ENCODE measurements at regions not wholly inside any gene's neighbourhood (a gene's known extent, or its start where the extent isn't known, plus 50 kb on each side); places are given as distances from the start of the nearest gene placed in this dataset.

DNA sequence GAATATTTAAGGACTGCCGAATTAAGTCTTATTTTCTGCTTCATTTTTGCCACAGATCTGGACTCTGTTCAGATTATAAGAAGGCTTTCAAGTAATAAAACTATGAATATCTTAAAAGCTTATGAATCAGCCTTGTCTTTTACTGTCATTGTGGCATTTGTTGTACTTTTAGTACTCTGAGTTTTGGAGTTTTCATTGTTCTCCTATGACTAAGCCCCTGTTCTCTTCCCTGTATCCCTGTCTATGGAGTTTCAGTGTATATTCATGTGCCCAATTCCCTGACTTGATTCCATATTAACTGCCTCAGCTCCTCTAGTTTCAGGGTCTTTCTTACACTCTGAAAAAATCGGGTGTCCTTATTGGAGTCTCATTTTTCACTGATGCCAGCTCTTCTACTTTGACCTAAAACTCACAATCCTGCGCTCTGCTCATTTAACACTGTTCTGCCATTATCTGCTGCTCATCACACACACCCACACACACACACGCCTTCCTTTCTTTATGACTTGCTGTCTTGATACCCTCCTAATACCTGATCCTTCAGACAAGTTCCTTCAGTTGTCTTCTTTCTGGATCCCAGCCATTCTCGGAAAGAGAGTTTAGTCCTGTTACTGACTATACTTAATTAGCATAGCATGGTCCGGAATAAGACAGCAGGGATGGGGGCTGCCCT is 511.8 kb downstream of the CPS1 start:
- WGBS, 2 donors: 72 to 88% methylated on average over 6 of the region's 6 CpGs
- Histone ChIP-seq H3K9me3 (ENCODE audit: control insufficient read depth in 4 of 4, insufficient read depth in 3 of 4, low read length in 3 of 4) (no peaks in the 10 kb centered on the region), H3K27me3 (ENCODE audit: control insufficient read depth in 3 of 3, insufficient read depth in 3 of 3, low read length in 2 of 3) (no peaks in the 10 kb centered on the region), H3K36me3 (ENCODE audit: control insufficient read depth in 4 of 4, insufficient read depth in 4 of 4, low read length in 4 of 4) (no peaks in the 10 kb centered on the region), H3K4me1 (ENCODE audit: control insufficient read depth in 5 of 5, insufficient read depth in 5 of 5, low read length in 5 of 5) (no peaks in the 10 kb centered on the region), H3K27ac (ENCODE audit: low read depth in 1 of 2, low read length in 1 of 2) (no peak overlapping the region), H3K9ac (ENCODE audit: insufficient read depth in 1 of 2, low read length in 2 of 2) (no peak overlapping the region), H3K4me3 (no peak overlapping the region)
- ATAC-seq (ENCODE audit: insufficient read depth, low FRiP score) (no peak), DNase-seq (no peak)
- TF ChIP-seq, protein P1, sequence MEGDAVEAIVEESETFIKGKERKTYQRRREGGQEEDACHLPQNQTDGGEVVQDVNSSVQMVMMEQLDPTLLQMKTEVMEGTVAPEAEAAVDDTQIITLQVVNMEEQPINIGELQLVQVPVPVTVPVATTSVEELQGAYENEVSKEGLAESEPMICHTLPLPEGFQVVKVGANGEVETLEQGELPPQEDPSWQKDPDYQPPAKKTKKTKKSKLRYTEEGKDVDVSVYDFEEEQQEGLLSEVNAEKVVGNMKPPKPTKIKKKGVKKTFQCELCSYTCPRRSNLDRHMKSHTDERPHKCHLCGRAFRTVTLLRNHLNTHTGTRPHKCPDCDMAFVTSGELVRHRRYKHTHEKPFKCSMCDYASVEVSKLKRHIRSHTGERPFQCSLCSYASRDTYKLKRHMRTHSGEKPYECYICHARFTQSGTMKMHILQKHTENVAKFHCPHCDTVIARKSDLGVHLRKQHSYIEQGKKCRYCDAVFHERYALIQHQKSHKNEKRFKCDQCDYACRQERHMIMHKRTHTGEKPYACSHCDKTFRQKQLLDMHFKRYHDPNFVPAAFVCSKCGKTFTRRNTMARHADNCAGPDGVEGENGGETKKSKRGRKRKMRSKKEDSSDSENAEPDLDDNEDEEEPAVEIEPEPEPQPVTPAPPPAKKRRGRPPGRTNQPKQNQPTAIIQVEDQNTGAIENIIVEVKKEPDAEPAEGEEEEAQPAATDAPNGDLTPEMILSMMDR (IDR thresholded peaks at IDR 0.05; ENCODE audit: control extremely low read depth, extremely low read depth): no peak

DNA sequence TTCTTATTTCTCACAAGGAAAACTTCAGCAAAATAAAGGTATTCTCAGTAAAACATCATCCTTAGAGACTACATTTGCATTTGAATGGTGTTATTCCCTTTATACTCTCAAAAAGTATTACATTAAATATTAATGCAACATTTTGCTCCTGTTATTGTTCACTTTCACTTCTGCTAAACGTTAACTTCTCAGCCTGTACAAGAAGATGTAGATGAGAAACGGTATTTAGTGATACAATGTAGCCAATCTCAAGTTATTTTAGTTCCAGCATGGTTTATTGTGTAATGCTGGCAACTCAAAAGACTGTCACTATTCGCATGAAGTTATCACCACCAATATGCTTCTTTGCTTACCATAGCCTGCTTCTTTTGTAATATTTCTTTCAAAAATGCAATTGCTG is 514.1 kb downstream of the CPS1 start:
- H3K9ac ChIP-seq (ENCODE audit: insufficient read depth in 1 of 2, low read length in 2 of 2): no peak overlapping the region
- H3K4me3 ChIP-seq: no peak overlapping the region
- DNase-seq: no peak

DNA sequence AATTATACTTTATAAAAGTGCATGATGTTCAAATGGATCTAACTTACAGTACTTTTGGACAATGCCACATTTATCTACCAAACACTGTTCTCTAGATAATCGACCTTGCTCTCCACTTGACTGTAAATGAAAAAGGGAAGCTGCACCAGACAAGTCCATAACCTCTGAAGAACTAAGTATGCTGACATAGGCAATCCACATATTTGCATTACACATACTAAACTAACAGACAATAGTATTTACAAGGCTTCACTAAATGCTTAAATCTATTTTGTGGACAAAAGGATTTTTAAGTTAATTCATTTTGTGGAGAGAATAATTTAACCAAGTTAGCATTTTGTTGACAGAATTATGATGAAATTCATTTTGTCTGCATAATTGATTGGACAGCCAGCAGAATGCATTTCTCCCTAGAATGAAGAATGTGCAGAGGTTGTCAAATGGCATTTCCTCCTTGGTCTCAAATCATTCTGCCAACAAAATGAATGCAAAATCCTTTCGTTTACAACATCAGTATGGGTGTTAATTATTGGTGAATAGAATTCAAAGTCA is 520.9 kb downstream of the CPS1 start:
- TF ChIP-seq, protein P1 (IDR thresholded peaks at IDR 0.05; ENCODE audit: control extremely low read depth, extremely low read depth): no peak
- Histone ChIP-seq H3K36me3 (ENCODE audit: control insufficient read depth in 4 of 4, insufficient read depth in 4 of 4, low read length in 4 of 4) (no peaks in the 10 kb centered on the region), H3K27ac (ENCODE audit: low read depth in 1 of 2, low read length in 1 of 2) (no peak overlapping the region), H3K9me3 (ENCODE audit: control insufficient read depth in 4 of 4, insufficient read depth in 3 of 4, low read length in 3 of 4) (no peaks in the 10 kb centered on the region), H3K4me1 (ENCODE audit: control insufficient read depth in 5 of 5, insufficient read depth in 5 of 5, low read length in 5 of 5) (no peaks in the 10 kb centered on the region), H3K27me3 (ENCODE audit: control insufficient read depth in 3 of 3, insufficient read depth in 3 of 3, low read length in 2 of 3) (no peaks in the 10 kb centered on the region), H3K4me3 (no peak overlapping the region), H3K9ac (ENCODE audit: insufficient read depth in 1 of 2, low read length in 2 of 2) (no peak overlapping the region)
- WGBS, 2 donors: 25 to 35% methylated on average over 2 of the region's 2 CpGs
- no peak for ATAC-seq (ENCODE audit: insufficient read depth, low FRiP score)
- DNase-seq: no peak

More for the DNA sequence above, 514.1 kb downstream of the CPS1 start:
- no peaks in the 10 kb centered on the region for H3K9me3 ChIP-seq (ENCODE audit: control insufficient read depth in 4 of 4, insufficient read depth in 3 of 4, low read length in 3 of 4)
- no peaks in the 10 kb centered on the region for H3K36me3 ChIP-seq (ENCODE audit: control insufficient read depth in 4 of 4, insufficient read depth in 4 of 4, low read length in 4 of 4)
- H3K27me3 ChIP-seq (ENCODE audit: control insufficient read depth in 3 of 3, insufficient read depth in 3 of 3, low read length in 2 of 3): no peaks in the 10 kb centered on the region
- TF ChIP-seq, protein P1 (IDR thresholded peaks at IDR 0.05; ENCODE audit: control extremely low read depth, extremely low read depth): no peak
- 74 to 78% methylated on average over 3 of the region's 3 CpGs for WGBS, 2 donors
- H3K27ac ChIP-seq (ENCODE audit: low read depth in 1 of 2, low read length in 1 of 2): no peak overlapping the region
- ATAC-seq (ENCODE audit: insufficient read depth, low FRiP score): no peak
- no peaks in the 10 kb centered on the region for H3K4me1 ChIP-seq (ENCODE audit: control insufficient read depth in 5 of 5, insufficient read depth in 5 of 5, low read length in 5 of 5)
